ENCODE measurements at regions not wholly inside any gene's neighbourhood (a gene's known extent, or its start where the extent isn't known, plus 50 kb on each side); places are given as distances from the start of the nearest gene placed in this dataset.

DNA sequence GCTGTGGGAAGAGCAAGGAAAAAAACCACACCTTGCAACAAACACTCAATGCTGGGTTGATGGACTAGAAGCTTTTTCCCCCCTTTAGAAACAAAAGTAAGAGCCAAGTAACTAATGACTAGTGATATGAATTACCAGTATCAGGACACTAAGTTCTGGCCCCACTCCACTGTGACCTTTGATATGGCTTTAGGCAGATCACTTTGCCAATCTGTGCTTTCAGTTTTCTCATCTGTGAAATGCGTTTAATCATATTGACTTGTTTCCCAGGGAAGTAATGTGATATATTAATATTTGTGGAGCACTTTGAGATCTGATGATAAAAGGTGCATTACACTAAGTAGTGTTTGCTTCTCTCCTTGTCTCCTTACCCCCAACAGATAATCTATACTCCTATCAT is 319.3 kb upstream of the SATB1 start:
- TF ChIP-seq, protein P1, sequence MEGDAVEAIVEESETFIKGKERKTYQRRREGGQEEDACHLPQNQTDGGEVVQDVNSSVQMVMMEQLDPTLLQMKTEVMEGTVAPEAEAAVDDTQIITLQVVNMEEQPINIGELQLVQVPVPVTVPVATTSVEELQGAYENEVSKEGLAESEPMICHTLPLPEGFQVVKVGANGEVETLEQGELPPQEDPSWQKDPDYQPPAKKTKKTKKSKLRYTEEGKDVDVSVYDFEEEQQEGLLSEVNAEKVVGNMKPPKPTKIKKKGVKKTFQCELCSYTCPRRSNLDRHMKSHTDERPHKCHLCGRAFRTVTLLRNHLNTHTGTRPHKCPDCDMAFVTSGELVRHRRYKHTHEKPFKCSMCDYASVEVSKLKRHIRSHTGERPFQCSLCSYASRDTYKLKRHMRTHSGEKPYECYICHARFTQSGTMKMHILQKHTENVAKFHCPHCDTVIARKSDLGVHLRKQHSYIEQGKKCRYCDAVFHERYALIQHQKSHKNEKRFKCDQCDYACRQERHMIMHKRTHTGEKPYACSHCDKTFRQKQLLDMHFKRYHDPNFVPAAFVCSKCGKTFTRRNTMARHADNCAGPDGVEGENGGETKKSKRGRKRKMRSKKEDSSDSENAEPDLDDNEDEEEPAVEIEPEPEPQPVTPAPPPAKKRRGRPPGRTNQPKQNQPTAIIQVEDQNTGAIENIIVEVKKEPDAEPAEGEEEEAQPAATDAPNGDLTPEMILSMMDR (IDR thresholded peaks at IDR 0.05): no peak
- no peak for TF ChIP-seq POLR2AphosphoS5 (IDR thresholded peaks at IDR 0.05)

Data from suprapubic skin (tissue), 3 donors.